CD4-positive, CD25-positive, alpha-beta regulatory T cell (primary cell): ENCODE measurements at regions not wholly inside any gene's neighbourhood (a gene's known extent, or its start where the extent isn't known, plus 50 kb on each side); places are given as distances from the start of the nearest gene placed in this dataset.

Source experiments
- ATAC-seq, 2 donors: fragments of 150-1000 bp; cut with Tn5 transposase; one replicate each; pipeline ENCODE4 v1.10.0; 2021; ENCODE audit warnings: low read depth in 2 of 2, moderate number of reproducible peaks in 2 of 2, moderate library complexity in 1 of 2
- DNase-seq, 3 donors: peaks; one replicate each; pipeline versions ENCODE4 v3.0.0 to v3.0.0-alpha.2; 2012 to 2022; ENCODE audit warnings: mixed read lengths in 1 of 3
- H3K27ac ChIP-seq: one replicate; pipeline ENCODE4 v1.7.0; 2013; ENCODE audit warnings: mild to moderate bottlenecking, low read length; ENCODE audit not compliant: insufficient read depth, poor library complexity, severe bottlenecking
- H3K27me3 ChIP-seq: one replicate; pipeline ENCODE4 v1.7.0; 2013; ENCODE audit warnings: low read length; ENCODE audit not compliant: control insufficient read depth, insufficient read depth
- H3K36me3 ChIP-seq: one replicate; pipeline ENCODE4 v1.7.0; 2013; ENCODE audit warnings: mild to moderate bottlenecking, low read length, moderate library complexity; ENCODE audit not compliant: control insufficient read depth, insufficient read depth
- H3K4me1 ChIP-seq: 2 replicates; pipeline ENCODE4 v1.7.0; 2013; ENCODE audit warnings: mild to moderate bottlenecking, low read length; ENCODE audit not compliant: insufficient read depth, control insufficient read depth, poor library complexity, severe bottlenecking
- H3K4me3 ChIP-seq: one replicate; pipeline ENCODE4 v1.7.0; 2013; ENCODE audit warnings: low read depth, mild to moderate bottlenecking, low read length, moderate library complexity
- H3K9me3 ChIP-seq, 2 experiments: 1 replicate in 1 of 2; 2 replicates in 1 of 2; pipeline ENCODE4 v1.7.0; 2013; ENCODE audit warnings: low read length in 2 of 2, mild to moderate bottlenecking in 1 of 2, moderate library complexity in 1 of 2; ENCODE audit not compliant: control insufficient read depth in 2 of 2
- H3K27ac Mint-ChIP-seq, 3 donors: one replicate each; pipeline ENCODE4 v1.8.0; 2020 to 2022; ENCODE audit warnings: mild to moderate bottlenecking in 3 of 3, mixed read lengths in 3 of 3, moderate library complexity in 2 of 3
- H3K27me3 Mint-ChIP-seq: one replicate; pipeline ENCODE4 v1.8.0; 2022; ENCODE audit warnings: mild to moderate bottlenecking, mixed read lengths
- H3K36me3 Mint-ChIP-seq: one replicate; pipeline ENCODE4 v1.8.0; 2020; ENCODE audit warnings: mixed read lengths
- H3K4me1 Mint-ChIP-seq, 4 donors: one replicate each; pipeline ENCODE4 v1.8.0; 2020 to 2022; ENCODE audit warnings: mixed read lengths in 4 of 4, mild to moderate bottlenecking in 1 of 4
- H3K4me3 Mint-ChIP-seq, 4 donors: one replicate each; pipeline ENCODE4 v1.8.0; 2020 to 2022; ENCODE audit warnings: mild to moderate bottlenecking in 4 of 4, mixed read lengths in 4 of 4, moderate library complexity in 3 of 4
- H3K9me3 Mint-ChIP-seq, 7 donors: one replicate each; pipeline ENCODE4 v1.8.0; 2020 to 2022; ENCODE audit warnings: mixed read lengths in 7 of 7, mild to moderate bottlenecking in 3 of 7, moderate library complexity in 2 of 7

DNA sequence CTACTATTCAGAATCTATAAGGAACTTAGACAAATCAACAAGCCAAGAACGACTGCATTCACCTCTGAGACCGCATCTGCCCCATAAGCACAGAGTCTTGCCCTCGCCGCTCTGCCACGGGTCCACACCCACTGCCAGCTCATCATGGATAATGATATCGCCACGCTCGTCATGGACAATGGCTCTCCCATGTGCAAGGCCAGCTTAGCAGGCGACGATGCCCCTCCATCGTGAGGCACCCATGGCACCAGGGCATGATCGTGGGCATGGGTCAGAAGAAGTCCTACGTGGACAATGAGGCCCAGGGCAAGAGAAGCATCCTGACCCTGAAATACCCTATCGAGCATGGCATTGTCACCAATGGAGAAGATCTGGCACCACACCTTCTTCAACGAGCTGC is 92.1 kb upstream of the FXR1 start:
- H3K27ac ChIP-seq, result no peak overlapping the region
- Mint-ChIP-seq H3K36me3 (no peaks in the 10 kb centered on the region), H3K9me3 (peaks cover 0 to 4% (median 0%) of the 10 kb centered on the region in 7 donors), H3K27ac (no peak overlapping the region), H3K4me1 (peaks cover 0 to 2% (median 0%) of the 10 kb centered on the region in 4 donors), H3K4me3 (no peak overlapping the region), H3K27me3 (no peaks in the 10 kb centered on the region)
- ATAC-seq, result no peak
- DNase-seq, result no peak
- no peaks in the 10 kb centered on the region for H3K36me3 ChIP-seq
- H3K27me3 ChIP-seq, result no peaks in the 10 kb centered on the region
- H3K4me3 ChIP-seq, result no peak overlapping the region
- no peaks in the 10 kb centered on the region for H3K4me1 ChIP-seq
- H3K9me3 ChIP-seq, result no peaks in the 10 kb centered on the region

DNA sequence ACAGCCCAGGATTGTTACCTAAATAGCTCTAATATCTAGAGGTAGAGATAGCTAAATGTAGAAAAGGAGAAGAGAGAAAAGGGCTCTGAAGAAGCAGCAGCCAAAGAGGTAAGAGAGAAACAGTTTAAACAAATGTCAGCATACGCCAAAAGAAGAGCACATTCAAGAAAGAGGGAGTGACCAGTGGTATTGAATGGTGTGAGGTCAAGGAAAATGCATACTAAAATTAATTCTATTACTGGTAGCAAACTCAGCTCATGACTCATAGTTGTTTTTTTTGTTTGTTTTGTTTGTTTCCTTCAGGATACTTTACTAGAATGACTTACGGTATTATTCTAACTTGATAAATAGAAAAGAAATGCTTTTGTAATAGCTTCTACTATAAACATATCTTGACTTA is 86.5 kb upstream of the FXR1 start:
- Mint-ChIP-seq H3K4me1 (peaks cover 0 to 2% (median 0%) of the 10 kb centered on the region in 4 donors), H3K27ac (no peak overlapping the region), H3K4me3 (no peak overlapping the region), H3K27me3 (no peaks in the 10 kb centered on the region), H3K9me3 (no peaks in the 10 kb centered on the region), H3K36me3 (no peaks in the 10 kb centered on the region)
- ATAC-seq, result no peak
- Histone ChIP-seq H3K27ac (no peak overlapping the region), H3K36me3 (no peaks in the 10 kb centered on the region), H3K4me1 (no peaks in the 10 kb centered on the region), H3K27me3 (no peaks in the 10 kb centered on the region), H3K9me3 (no peaks in the 10 kb centered on the region), H3K4me3 (no peak overlapping the region)
- DNase-seq, result no peak

GRCh38 chr3:180827171-180827570 is 85.3 kb upstream of the FXR1 start:
- no peaks in the 10 kb centered on the region for H3K9me3 ChIP-seq
- Mint-ChIP-seq H3K9me3 (no peaks in the 10 kb centered on the region), H3K27ac (no peak overlapping the region), H3K4me3 (no peak overlapping the region), H3K36me3 (no peaks in the 10 kb centered on the region), H3K4me1 (peaks cover 0 to 2% (median 0%) of the 10 kb centered on the region in 4 donors), H3K27me3 (no peaks in the 10 kb centered on the region)
- no peaks in the 10 kb centered on the region for H3K27me3 ChIP-seq
- no peak overlapping the region for H3K4me3 ChIP-seq
- no peak overlapping the region for H3K27ac ChIP-seq
- H3K36me3 ChIP-seq, result no peaks in the 10 kb centered on the region
- DNase-seq (no peak), ATAC-seq (no peak)
- no peaks in the 10 kb centered on the region for H3K4me1 ChIP-seq

GRCh38 chr3:180828001-180828720 is 84.3 kb upstream of the FXR1 start:
- no peak overlapping the region for H3K27ac ChIP-seq
- DNase-seq, result no peak

GRCh38 chr3:180828723-180829408 is 83.6 kb upstream of the FXR1 start:
- no peak for ATAC-seq
- Histone ChIP-seq H3K27me3 (no peaks in the 10 kb centered on the region), H3K27ac (no peak overlapping the region), H3K4me3 (no peak overlapping the region), H3K36me3 (no peaks in the 10 kb centered on the region), H3K4me1 (no peaks in the 10 kb centered on the region), H3K9me3 (no peaks in the 10 kb centered on the region)
- peaks cover 0 to 2% (median 0%) of the 10 kb centered on the region in 7 donors for H3K9me3 Mint-ChIP-seq
- peaks cover 0 to 2% (median 0%) of the 10 kb centered on the region in 4 donors for H3K4me1 Mint-ChIP-seq
- DNase-seq, result no peak
- no peaks in the 10 kb centered on the region for H3K36me3 Mint-ChIP-seq
- H3K27ac Mint-ChIP-seq, result no peak overlapping the region
- no peaks in the 10 kb centered on the region for H3K27me3 Mint-ChIP-seq
- no peak overlapping the region for H3K4me3 Mint-ChIP-seq

More at GRCh38 chr3:180828001-180828720, 84.3 kb upstream of the FXR1 start:
- ATAC-seq, result no peak
- Histone ChIP-seq H3K36me3 (no peaks in the 10 kb centered on the region), H3K9me3 (no peaks in the 10 kb centered on the region), H3K27me3 (no peaks in the 10 kb centered on the region), H3K4me3 (no peak overlapping the region), H3K4me1 (no peaks in the 10 kb centered on the region)
- Mint-ChIP-seq H3K4me1 (peaks cover 0 to 2% (median 0%) of the 10 kb centered on the region in 4 donors), H3K27ac (no peak overlapping the region), H3K4me3 (no peak overlapping the region), H3K27me3 (no peaks in the 10 kb centered on the region), H3K9me3 (no peaks in the 10 kb centered on the region), H3K36me3 (no peaks in the 10 kb centered on the region)

GRCh38 chr3:180829409-180830405 is 82.8 kb upstream of the FXR1 start:
- DNase-seq, result no peak
- no peak overlapping the region for H3K27ac ChIP-seq
- no peaks in the 10 kb centered on the region for H3K36me3 ChIP-seq
- no peak overlapping the region for H3K4me3 ChIP-seq
- no peaks in the 10 kb centered on the region for H3K4me1 ChIP-seq
- no peak for ATAC-seq
- no peaks in the 10 kb centered on the region for H3K27me3 ChIP-seq
- H3K27me3 Mint-ChIP-seq, result no peaks in the 10 kb centered on the region
- no peaks in the 10 kb centered on the region for H3K9me3 ChIP-seq
- H3K9me3 Mint-ChIP-seq, result peaks cover 0 to 2% (median 0%) of the 10 kb centered on the region in 7 donors
- no peaks in the 10 kb centered on the region for H3K36me3 Mint-ChIP-seq
- no peak overlapping the region for H3K4me3 Mint-ChIP-seq
- no peak overlapping the region for H3K27ac Mint-ChIP-seq
- H3K4me1 Mint-ChIP-seq, result peaks cover 0 to 2% (median 0%) of the 10 kb centered on the region in 4 donors

DNA sequence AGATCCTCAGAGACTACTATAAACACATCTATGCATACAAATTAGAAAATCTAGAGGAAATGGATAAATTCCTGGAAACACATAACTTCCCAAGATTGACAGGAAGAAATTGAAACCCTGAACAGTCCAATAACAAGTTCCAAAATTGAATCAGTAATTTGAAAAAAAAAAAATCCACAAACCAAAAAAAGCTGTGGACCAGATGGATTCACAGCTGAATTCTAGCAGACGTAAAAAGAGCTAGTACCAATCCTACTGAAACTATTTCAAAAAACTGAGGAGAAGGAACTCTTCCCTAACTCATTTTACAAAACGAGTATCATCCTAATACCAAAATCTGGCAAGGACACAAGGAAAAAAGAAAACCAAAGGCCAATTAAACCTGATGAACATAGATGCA is 77.0 kb upstream of the FXR1 start:
- no peaks in the 10 kb centered on the region for H3K36me3 ChIP-seq
- no peaks in the 10 kb centered on the region for H3K27me3 ChIP-seq
- Mint-ChIP-seq H3K9me3 (peaks cover 0 to 6% (median 1%) of the 10 kb centered on the region in 7 donors), H3K4me1 (no peaks in the 10 kb centered on the region), H3K27ac (no peak overlapping the region), H3K27me3 (no peaks in the 10 kb centered on the region), H3K36me3 (no peaks in the 10 kb centered on the region), H3K4me3 (no peak overlapping the region)
- ATAC-seq (no peak), DNase-seq (no peak)
- no peak overlapping the region for H3K27ac ChIP-seq
- H3K9me3 ChIP-seq, result no peaks in the 10 kb centered on the region
- H3K4me3 ChIP-seq, result no peak overlapping the region
- no peaks in the 10 kb centered on the region for H3K4me1 ChIP-seq
